ENCODE measurements at regions not wholly inside any gene's neighbourhood (a gene's known extent, or its start where the extent isn't known, plus 50 kb on each side); places are given as distances from the start of the nearest gene placed in this dataset.

DNA sequence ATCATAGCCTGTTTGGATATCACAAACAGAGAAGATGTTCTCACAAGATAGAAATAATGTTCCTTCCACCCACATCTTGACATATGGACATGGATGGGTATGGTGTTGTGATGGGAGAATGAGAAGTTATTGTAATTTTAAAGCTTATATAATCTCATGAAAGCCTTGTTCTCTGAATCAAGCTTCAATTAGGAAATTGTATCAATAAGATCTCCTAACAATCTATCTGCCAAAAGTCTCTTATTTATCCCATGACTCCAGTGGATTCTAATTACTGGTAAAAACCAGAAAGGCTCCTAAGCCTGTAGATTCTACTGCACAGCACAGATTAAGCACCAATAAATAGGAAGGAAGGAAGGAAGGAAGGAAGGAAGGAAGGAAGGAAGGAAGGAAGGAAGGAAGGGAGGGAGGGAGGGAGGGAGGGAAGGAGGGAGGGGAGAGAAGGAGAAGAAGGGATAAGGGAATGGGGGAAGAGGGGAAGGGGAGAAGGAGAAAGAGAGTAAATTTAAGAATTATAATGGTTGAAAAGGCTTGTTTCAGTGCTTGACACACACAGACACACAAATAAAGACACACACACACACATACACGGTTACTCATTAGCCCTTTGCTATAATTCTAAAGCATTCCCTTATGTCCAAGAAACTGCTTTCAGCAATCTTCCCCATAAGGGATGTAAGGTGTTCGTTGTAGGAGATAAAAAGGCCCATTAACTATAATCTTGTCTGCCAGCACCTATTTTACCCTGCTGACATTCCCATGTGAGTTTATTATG, 258.0 kb upstream of the API5 start:
- no peak for TF ChIP-seq CTCF (IDR thresholded peaks at IDR 0.05)
- TF ChIP-seq POLR2A (IDR thresholded peaks at IDR 0.05; ENCODE audit: low read depth): no peak

Data from esophagus muscularis mucosa (tissue), 3 donors.